Activated CD4-positive, alpha-beta T cell treated with anti-CD3 and anti-CD28 coated beads, Interleukin-2, Interleukin-4, amounts not matched to agents 100 ng/mL and 50 ng/mL, durations not matched to agents 16 hours and 8 hours (primary cell): ENCODE measurements at regions not wholly inside any gene's neighbourhood (a gene's known extent, or its start where the extent isn't known, plus 50 kb on each side); places are given as distances from the start of the nearest gene placed in this dataset.

Source experiments
- DNase-seq: peaks from one replicate; pipeline ENCODE4 v3.0.0-alpha.2; 2020; ENCODE audit warnings: low spot score

DNA sequence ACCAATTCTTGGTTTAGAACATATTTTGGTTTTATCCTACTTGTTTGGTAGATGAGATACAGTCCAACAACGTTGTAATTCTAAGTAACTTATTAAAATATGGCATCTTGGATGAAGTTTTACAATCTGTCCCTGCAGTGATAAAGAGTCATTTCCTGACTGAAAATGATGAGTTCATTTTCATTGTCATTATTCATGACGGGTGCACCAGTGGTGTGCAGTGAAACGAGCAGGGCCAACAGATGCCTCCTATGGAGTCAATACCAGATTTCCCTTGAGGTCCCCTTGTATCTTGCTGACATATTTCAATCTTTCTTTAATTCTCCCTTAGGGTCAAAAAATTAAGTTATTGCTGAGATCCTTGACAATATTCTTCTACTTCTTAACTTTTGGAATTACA lies 438.5 kb downstream of the LRIG3 start:
- DNase-seq, result peak; percentile 1

DNA sequence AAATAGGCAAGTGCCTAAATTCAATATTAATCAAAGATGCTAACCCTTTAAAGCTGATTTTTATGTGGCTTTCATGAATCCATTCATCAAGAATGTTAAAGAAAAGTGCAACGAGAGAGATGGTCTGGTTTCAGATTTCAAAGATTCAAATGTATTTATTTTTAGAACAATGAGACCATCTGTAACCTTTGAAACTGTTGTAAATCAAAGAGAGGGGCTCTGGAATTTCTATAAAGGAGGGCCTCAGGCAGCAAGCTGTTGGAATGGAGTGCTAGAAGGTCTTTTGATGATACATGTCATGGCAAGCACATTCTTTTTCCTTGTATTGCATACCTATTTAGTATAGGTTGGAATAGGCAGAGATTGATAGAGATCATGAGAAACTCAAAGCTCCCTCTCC lies 433.0 kb downstream of the LRIG3 start:
- DNase-seq, result no peak

DNA sequence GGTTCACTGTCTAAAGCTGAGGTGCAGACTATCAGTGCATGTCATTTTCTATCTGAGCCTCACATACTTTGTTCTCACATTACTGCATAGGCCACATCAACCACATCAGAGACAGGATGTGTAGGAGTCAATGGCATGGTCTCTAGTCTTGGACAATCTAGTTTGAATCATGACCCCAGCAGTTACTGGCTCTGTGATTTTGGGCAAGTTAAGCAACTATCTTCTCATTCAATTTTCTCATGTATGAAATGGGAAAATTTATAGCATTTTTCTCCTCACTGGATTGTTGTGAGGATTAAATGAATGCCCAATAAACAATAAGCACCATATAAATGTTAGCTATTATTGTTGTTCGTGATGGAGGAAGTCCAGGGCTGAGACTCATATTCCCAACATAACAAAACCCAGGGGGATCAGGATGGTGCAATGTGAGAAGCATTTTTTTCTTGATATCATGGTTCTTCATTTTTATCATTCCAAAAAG lies 432.6 kb downstream of the LRIG3 start:
- no peak for DNase-seq

DNA sequence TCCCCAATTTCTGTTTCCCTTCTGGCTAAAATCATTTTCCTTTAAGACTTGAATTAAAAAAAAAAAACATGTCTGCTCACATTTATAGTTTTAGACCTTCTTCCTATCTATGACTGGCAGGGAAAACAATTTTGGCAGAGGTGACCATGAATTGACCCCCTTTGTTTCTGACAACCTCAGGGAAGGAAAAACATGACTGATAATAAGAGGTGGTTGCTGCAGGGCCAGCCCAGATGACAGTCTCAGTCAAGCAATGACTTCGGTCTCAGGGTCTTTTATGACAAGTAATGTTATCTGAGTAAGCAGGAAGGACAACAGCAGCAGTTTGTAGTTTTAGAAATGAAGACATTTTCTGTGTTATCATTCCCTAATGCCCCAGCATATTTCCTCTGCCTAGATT lies 430.9 kb downstream of the LRIG3 start:
- no peak for DNase-seq

DNA sequence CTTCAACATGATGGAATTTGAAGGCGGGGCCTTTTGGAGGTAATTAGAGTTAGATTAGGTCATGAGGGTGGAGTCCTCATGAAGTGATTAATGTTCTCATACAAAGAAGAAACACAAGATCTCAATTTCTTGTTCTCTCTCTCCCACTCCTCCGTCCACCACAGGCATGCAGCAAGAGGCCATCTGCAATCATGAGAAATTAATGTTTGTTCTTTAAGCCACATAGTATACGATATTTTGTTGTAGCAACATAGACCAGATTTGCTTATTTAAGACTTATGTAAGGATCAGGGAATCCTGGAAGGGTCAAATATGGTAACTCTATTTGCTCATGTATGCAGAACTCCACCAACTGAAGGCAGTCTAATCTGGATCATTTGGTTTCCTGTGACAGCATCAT lies 429.0 kb downstream of the LRIG3 start:
- DNase-seq, result no peak

DNA sequence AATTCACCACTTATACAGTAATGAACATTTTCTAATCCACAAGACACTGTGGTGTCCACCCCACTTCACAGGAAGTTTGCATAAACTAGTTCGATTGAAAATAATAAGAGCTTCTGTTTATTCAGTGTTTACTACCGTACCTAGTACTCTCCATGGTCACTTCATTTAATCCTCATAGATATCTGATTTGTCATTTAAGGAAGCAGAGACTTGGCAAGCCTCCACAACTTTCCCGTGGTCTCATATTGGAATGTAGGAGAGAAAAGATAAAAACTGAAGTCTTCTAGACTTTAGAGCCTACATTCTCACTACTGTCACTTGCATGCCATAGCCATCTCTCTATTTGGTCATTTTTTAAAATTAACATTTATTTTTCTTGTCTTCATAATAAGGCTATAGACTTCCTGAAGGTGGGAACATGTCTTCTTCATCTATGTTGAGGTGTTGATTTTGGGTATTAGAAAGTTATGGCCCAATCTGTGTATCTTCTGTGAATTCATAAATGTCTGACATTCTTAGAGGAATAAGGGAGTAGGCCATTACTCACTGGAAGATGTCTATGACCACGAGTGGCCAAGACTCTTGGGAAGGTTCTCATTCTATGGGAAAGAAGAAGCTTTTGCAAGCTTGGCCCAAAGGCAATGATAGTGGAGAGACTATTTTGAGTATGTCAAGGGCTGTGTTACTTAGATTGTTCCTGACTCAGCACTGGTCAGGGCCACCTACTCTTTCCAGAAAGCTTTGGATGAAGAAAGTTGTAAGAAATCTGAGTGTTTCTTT lies 423.7 kb downstream of the LRIG3 start:
- DNase-seq, result no peak

DNA sequence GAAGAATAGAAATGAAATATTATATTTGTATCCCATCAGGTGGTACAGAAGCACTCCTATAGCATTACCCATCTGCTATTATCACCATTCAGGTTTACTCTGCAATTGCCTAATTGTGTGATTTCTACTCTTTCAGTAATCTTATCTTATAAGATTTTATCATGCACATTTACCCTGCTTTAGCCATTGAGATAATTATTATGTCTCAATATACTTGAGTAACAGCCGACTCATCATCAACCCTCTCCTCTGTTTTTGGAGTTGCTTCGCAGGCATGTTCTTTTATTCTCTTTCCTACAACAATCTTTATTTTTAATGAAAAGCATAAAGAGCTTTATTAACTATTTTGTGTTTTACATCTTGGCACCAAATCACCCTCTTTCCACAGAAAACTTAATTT lies 419.9 kb downstream of the LRIG3 start:
- DNase-seq, result no peak

DNA sequence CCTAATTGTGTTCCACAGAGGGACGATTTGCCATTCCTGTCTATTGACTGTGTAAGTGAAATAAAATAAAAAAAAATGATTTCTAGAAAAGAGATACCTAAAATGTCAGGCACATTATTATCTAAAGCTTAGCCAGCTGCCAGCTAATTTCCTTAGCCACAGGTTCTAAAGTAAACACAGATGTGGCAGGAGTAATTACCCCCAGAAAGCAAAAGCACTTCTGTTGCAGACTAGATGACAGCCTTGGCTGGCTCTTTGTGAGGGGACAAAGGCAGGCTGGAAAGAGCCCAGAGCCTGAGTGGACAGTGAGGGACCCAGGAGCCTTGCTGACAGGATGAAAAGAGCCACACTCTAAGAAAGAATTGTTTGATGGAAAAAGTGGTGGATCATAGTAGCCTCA lies 418.1 kb downstream of the LRIG3 start:
- no peak for DNase-seq

DNA sequence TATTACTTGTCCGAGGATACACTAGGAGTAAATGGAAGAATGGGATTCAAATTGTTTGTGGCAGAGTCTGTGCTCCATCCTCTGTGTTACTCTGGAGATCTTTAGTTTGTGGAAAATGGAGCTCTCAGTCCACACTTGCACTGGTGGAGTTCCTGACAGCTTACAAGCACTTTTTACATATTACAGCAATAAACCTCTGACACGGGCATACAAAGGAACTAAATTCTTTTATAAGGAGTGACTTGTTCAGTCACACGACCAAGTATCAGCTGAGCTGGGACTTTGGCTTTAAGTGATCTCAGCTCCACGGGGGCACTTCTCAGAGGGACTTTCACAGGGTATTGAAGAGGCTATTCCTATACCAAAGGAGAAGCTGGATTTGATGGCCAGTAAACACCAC lies 417.5 kb downstream of the LRIG3 start:
- no peak for DNase-seq

DNA sequence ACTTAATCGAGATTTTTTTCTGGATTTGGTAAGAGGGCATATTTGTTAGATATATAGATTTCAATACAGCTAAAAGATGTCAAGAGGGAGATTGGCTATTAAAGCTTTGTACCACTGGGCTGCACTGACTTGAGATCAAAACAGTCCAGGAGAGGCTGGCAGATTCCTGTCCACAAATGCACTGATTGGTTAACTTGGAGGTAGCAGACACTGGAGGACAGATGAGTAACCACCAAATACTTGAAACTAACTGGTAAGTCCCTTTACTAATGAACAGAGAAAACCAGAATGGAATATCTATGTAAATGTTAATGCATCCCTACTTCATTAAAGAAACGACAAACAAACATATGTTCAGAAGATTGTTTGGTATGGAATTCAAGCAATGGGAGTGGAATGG lies 416.6 kb downstream of the LRIG3 start:
- no peak for DNase-seq

DNA sequence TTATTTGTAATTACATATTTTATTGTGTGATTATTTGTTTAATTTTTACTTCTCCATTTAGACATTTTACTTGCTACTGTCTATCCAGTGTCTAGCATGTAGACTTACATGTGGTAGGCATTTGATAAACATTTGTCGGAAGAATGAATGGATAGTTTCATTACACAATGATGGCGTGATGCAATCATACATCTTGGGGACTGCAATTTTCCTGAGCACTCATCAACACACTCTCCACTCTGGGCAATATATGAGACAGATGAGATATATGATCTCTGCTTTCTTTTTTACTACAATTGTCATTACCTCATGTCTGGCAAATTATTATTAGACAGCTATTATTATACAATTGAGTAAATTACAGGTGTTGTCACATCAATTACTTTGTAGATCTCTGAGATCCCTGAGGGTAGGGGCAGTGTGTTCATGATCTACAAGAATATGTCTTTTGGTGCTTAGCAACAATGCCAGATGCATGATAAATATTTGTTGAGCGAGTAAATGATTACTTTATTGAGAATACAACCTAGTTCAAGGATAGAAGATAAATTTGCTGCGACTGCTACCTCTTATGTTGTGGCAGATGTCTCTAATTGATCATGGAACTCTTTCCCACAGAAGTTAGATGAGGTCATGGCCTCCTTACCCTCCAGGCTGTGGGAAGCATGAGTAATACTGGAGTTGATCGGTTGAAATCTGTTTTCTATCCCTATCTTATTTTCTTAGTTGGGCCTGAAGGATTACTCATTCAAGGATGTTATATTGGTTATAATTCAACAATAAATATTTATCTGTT lies 416.0 kb downstream of the LRIG3 start:
- no peak for DNase-seq

DNA sequence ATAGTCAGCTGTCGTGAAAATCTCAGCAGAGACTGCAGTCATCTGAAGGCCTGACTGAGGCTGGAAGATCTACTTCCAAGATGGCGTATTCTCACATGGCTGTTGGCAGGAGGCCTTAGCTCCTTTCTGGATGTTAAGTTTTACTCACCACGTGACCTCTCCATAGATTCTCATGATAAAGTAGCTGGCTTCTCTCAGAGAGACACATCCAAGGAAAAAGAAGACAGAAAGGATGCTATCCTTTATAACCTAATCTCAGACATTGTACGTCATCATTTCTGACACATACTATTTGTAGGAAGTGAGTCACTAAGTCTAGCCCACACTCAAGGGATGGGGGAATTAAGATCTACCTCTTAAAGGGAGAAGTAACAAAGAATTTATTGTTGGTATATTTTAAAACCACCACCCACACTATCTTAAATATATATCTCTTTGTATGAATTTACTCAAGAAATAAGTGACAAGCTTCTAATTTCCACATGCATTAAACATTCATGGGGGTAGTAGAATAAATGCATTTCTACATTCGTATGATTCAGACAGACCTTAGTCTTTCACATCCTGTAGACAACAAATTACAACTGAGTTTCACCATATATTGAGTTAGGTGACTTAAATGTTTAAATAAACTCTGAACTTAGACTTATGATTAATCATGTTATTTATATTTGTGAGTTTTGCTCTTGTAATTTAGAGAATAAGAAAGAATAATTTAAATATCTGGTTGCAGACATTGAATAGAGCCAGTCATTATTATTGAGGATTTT lies 411.0 kb downstream of the LRIG3 start:
- no peak for DNase-seq

DNA sequence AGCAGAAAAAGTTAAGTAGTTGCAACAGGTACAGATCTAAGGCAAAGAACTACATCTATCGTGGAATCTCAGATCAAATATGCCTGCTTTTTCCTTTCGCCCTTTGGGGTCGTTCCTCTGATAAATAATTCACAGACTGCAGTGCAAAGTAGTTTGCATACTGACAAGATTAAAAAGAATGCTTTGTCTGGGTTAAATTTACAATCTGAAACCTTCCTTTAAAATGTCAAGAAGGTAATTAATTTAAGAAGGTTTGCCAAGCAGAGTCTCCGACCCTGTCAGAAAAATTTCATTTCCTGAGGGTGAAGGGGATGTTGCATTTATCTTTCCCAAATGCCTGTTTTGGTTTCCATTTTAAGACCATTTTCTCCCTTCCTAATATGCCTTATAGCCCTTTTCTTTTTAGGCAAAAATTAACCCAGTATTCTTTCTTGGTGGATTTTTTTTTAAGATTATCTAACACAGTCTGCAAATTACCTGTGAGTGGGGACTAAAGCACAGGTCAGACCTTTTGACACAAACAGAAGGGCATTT lies 406.9 kb downstream of the LRIG3 start:
- DNase-seq, result no peak

DNA sequence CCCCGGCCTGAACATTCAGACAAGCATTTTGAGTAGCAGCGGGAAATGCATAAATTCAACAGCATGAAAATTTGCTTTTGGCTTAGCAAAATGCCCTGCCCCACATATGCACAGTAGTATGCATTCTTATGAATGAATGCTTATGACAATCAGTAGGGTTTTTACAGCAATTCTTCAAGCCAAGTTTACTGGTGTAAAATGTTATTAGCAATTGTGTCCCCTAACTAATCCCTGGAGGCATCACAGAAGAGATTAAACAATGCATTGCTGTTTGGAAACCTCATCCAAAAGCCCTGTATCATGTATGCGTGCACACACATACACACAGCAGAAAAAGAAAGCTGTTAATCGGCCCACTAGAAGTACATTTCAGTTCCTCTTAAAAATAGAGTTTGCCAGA lies 406.5 kb downstream of the LRIG3 start:
- no peak for DNase-seq

DNA sequence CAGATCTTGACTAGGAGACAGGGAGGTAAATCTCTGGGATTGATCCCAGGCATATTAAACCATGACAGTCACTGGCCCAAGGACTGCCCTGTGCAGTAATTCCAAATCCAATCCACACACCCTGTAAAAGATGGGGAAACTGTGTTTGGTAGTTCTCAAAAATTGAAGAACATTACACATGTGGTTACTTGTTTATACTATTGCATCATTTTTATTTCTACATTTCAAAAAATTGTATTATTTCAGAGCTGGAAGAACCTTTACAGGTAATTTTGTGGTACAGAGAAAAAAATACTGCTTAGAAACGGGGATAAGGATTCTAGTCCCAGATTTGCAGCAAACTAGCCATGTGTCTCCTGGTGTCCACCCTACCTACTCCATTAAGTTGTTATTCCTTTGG lies 400.5 kb downstream of the LRIG3 start:
- no peak for DNase-seq

DNA sequence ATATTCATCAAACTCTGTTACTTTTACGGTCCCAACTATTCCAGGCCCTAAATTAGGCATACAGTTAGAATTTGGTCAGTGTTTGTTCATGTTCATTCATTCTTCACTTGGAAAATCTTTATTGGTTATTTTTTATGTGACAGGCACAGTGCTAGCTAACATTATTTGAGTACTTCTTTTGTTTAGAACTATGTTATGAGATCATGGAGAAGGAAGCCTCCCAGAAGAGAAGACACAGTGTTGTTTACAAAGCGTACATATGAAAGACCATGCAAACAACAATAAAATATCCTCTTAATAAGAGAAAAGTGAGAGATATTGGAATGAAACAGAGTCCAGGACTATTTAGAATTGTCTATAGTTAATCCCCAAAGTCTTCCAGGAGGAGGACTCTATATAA lies 399.2 kb downstream of the LRIG3 start:
- no peak for DNase-seq

DNA sequence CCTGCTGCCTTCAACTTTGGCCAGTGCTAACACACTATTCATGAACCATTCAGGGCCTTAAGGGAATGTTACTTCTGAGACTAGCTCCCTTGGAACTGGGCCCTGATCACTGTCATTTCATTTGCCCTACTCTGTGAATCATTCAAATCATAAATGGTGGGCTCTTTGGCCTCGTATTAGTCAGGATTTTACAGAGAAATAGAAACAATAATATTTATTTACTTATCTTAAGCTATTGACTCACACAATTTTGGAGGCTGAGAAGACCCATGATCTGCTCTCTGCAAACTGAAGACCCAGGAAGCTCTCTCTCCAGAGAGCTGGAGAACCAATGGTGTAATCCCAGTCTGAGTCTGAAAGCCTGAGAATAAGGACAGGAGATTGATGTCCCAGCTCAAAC lies 398.5 kb downstream of the LRIG3 start:
- no peak for DNase-seq

DNA sequence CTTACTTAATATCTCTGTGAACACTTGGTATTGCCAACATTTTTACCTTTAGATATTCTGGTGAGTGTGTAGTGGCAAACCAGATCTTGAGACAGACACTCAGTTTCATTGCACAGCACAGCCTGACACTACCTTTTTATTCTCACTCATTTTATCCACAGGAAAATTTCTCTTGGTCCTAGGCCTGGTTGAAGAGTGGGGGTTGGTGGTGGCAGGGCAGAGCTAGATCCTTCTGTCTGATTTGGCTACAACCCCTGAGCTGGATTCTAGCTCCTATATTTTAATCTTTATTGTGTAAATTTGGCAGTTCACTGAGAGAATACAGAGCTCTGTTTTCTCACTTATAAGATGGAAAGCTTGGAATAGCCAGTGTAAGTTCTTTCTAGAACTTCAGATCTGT lies 396.9 kb downstream of the LRIG3 start:
- no peak for DNase-seq

DNA sequence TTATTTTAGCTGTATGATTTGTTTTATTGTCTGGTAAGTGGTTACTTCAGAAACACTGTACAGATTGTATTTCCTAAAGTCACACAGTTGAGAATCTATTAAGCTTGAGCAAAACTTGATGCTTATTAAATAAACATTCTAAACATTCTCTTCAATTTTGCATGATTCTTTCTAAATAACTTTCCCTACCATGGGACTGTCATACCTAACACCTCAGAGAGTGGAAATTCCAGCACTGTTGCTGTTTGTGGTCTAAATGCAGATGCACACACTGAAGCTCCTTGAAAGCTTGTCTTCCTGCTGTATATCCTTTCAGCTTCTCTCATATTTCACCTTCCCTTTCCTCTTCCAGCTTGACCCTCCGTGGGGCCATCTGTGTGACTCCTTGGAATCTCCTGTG lies 392.0 kb downstream of the LRIG3 start:
- no peak for DNase-seq

DNA sequence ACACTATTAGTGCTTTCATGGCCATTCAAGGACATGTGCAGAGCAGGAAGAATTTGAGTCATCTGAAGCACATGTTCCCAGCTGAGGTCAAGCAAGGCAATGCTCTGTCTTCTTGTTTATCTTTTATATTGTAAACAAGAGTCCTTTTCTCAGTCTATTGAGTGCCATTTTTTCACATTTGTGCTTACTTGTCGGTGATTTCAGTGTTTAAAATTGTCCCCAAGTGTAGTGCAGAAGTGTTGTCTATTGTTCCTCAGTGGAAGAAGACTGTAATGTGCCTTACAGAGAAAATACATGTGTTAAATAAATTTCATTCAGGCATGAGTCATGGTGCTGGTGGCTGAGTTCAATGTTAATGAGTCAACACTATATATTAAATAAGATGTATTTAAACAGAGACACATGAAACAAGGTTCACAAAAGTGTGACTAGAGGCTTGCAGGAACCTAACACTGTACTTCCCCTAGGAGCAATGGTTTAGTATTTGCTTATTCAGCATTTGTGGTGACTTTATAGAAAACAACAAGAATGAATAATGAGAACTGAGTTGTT lies 391.1 kb downstream of the LRIG3 start:
- no peak for DNase-seq

DNA sequence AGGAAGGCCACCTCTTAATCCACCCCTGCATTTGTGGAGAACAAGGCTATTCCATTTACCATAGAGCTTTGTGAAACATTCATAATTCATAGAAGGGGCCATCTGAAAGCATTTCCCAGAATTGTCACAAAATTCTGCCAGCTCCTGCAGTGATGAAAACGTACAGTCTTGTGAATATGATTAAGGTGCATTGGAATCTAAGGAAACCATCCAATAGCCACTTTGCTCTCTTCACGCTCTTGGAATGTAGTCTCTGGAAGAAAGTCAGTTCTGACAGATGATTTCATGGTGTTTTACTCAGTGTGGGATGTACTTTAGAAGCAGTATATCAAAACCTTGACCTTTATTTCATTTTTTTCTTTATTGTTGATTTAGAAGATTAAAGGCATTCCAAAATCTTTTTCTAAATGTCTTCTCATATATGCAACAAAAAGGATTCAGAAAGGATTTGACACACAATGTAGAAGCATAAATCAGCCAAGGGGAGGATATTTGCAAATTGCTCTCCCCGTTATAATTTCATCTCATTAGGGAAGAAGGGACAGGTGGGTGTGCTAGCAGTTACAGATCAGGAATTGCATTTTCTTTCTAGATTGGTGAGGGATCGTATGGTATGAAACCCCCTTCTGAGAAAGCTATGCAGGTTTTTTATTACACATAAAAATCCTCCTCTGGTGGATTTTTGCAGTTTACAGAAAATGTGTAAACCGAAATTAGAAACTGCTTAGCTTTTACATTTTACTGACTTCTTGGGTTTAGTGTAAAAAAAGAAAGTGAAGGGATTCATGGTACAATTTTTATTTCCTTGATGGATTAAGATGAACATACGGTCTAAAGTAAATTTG lies 390.2 kb downstream of the LRIG3 start:
- no peak for DNase-seq
